Peyer's patch (tissue), 4 donors: ENCODE measurements at regions not wholly inside any gene's neighbourhood (a gene's known extent, or its start where the extent isn't known, plus 50 kb on each side); places are given as distances from the start of the nearest gene placed in this dataset.

Experiments
- DNase-seq, 3 donors: peaks; one replicate each; pipeline ENCODE4 v3.0.0-alpha.2; 2017 to 2019
- H3K27ac ChIP-seq, 4 donors: fragments of 200-600 bp; sonication (generic); one replicate each; pipeline ENCODE4 v1.5.1; 2016 to 2019
- H3K27me3 ChIP-seq, 2 donors: fragments of 200-600 bp; sonication (generic); one replicate each; pipeline ENCODE4 v1.5.1; 2019
- H3K36me3 ChIP-seq, 3 donors: fragments of 200-600 bp; sonication (generic); one replicate each; pipeline ENCODE4 v1.5.1; 2016 to 2019
- H3K4me1 ChIP-seq, 4 donors: fragments of 200-600 bp; sonication (generic); one replicate each; pipeline ENCODE4 v1.5.1; 2016 to 2019
- H3K4me3 ChIP-seq, 4 donors: fragments of 200-600 bp; sonication (generic); 1 replicate in 3 of 4; 2 replicates in 1 of 4; pipeline ENCODE4 v1.5.1; 2016 to 2019; ENCODE audit warnings: mild to moderate bottlenecking in 1 of 4
- H3K9me3 ChIP-seq, 4 donors: fragments of 200-600 bp; sonication (generic); one replicate each; pipeline ENCODE4 v1.5.1; 2016 to 2019; ENCODE audit warnings: mild to moderate bottlenecking in 1 of 4
- POLR2A ChIP-seq, 2 donors: fragments of 450-650 bp; IDR thresholded peaks; one replicate each; pipeline ENCODE4 v1.5.1; 2017; ENCODE audit warnings: antibody characterized with exemption in 2 of 2, mild to moderate bottlenecking in 2 of 2, moderate library complexity in 2 of 2
- TF ChIP-seq, protein P1 (sequence below), 6 experiments: fragments of 450-650 bp in 4 of 6; fragments of 200-600 bp in 2 of 6; sonication (generic) in 1 of 6; IDR thresholded peaks; one replicate each; pipeline ENCODE4 v1.5.1; 2017 to 2019; ENCODE audit warnings: antibody characterized with exemption in 6 of 6, mild to moderate bottlenecking in 3 of 6, moderate library complexity in 1 of 6

DNA sequence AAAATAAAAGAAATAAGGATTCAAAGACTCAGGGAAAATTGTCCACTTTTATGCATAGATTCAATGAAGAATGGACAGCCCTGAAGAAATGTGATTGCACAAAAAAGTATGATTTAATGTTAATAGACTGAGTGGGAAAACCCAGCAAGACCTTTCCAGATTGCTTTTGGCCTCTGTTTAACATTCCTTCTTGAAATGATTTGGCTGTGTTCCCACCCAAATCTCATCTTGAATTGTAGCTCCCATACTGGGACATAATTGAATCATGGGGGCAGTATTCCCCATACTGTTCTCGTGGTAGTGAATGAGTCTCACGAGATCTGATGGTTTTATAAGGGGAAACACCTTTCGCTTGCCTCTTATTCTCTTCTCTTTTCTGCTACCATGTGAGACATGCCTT, 1316.9 kb upstream of the SEL1L start:
- no peak for DNase-seq
- Histone ChIP-seq H3K4me3 (no peak overlapping the region), H3K27ac (no peak overlapping the region), H3K9me3 (no peaks in the 10 kb centered on the region), H3K27me3 (no peaks in the 10 kb centered on the region), H3K36me3 (no peaks in the 10 kb centered on the region), H3K4me1 (no peaks in the 10 kb centered on the region)
- TF ChIP-seq, protein P1, sequence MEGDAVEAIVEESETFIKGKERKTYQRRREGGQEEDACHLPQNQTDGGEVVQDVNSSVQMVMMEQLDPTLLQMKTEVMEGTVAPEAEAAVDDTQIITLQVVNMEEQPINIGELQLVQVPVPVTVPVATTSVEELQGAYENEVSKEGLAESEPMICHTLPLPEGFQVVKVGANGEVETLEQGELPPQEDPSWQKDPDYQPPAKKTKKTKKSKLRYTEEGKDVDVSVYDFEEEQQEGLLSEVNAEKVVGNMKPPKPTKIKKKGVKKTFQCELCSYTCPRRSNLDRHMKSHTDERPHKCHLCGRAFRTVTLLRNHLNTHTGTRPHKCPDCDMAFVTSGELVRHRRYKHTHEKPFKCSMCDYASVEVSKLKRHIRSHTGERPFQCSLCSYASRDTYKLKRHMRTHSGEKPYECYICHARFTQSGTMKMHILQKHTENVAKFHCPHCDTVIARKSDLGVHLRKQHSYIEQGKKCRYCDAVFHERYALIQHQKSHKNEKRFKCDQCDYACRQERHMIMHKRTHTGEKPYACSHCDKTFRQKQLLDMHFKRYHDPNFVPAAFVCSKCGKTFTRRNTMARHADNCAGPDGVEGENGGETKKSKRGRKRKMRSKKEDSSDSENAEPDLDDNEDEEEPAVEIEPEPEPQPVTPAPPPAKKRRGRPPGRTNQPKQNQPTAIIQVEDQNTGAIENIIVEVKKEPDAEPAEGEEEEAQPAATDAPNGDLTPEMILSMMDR (IDR thresholded peaks at IDR 0.05) = no peak
- TF ChIP-seq POLR2A (IDR thresholded peaks at IDR 0.05) = no peak

DNA sequence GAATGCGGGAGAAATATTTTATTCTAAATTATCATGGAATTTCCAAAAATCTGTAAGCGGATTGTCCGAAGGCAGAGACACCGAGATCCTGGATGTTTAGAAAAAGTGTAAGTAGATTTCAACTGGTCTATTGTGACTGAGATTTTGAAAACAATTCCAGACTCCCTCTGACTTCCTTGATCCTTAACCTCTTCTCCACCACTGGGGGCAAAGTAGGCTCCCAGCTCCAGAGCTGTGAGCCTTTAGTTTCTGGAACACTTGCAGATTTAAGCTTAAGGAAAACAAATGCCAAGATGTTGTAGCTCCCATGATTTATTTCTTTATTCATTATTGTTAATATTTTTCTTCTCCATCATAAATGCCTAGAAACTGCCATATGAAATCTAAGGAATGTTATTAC, 1320.5 kb upstream of the SEL1L start:
- Histone ChIP-seq H3K36me3 (no peaks in the 10 kb centered on the region), H3K27ac (no peak overlapping the region), H3K4me1 (no peaks in the 10 kb centered on the region), H3K27me3 (no peaks in the 10 kb centered on the region), H3K9me3 (no peaks in the 10 kb centered on the region), H3K4me3 (no peak overlapping the region)
- TF ChIP-seq, protein P1 (IDR thresholded peaks at IDR 0.05) = no peak
- no peak for TF ChIP-seq POLR2A (IDR thresholded peaks at IDR 0.05)
- DNase-seq = no peak

DNA sequence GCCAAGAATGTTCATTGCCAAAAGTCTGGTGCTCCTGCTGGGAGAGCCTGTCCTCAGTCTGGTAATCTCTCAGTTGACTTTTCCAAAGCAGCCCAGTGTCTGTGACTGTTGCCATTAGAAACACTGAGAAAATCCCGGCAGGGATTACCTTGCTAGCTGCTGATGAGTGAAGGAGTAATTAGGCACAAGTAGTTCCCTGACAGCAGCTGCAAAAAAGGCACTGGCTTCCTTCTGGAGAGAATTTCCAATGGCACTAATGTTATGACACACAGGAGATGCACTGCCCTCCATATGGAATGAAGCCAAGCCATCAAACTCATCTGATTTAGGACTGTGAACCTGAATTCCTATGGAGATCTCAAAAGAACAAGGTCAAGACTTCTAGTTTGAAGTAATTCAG, 1321.2 kb upstream of the SEL1L start:
- H3K4me1 ChIP-seq = no peaks in the 10 kb centered on the region
- H3K4me3 ChIP-seq = no peak overlapping the region
- H3K27ac ChIP-seq = no peak overlapping the region
- H3K27me3 ChIP-seq = no peaks in the 10 kb centered on the region
- no peaks in the 10 kb centered on the region for H3K9me3 ChIP-seq
- no peak for TF ChIP-seq POLR2A (IDR thresholded peaks at IDR 0.05)
- TF ChIP-seq, protein P1 (IDR thresholded peaks at IDR 0.05) = no peak
- no peak for DNase-seq
- H3K36me3 ChIP-seq = no peaks in the 10 kb centered on the region

DNA sequence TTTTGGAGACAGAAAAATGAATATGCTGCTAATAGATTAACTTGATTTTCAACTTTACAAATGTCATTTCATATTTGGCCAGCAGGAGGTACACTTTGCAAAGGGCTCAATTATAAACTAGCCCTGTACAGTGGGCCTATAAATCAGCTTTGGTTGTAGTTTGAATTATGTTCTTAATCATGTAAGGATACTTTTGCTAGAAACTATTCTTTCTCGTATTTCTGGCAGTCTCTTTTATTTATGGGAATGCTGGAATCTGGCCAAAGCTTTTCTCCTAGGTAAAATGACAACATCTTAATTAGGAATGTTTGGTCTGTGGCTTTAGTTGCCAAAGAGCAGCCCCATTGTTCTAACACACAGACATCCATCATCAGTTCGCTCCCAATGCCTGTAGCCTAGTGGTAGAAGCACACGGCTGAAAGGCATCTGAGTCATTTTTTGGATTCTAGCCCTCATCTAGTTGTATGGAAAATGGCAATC, 1322.3 kb upstream of the SEL1L start:
- no peaks in the 10 kb centered on the region for H3K27me3 ChIP-seq
- no peaks in the 10 kb centered on the region for H3K4me1 ChIP-seq
- H3K27ac ChIP-seq = no peak overlapping the region
- H3K9me3 ChIP-seq = no peaks in the 10 kb centered on the region
- H3K36me3 ChIP-seq = no peaks in the 10 kb centered on the region
- TF ChIP-seq, protein P1 (IDR thresholded peaks at IDR 0.05) = no peak
- TF ChIP-seq POLR2A (IDR thresholded peaks at IDR 0.05) = no peak
- H3K4me3 ChIP-seq = no peak overlapping the region
- DNase-seq = no peak

DNA sequence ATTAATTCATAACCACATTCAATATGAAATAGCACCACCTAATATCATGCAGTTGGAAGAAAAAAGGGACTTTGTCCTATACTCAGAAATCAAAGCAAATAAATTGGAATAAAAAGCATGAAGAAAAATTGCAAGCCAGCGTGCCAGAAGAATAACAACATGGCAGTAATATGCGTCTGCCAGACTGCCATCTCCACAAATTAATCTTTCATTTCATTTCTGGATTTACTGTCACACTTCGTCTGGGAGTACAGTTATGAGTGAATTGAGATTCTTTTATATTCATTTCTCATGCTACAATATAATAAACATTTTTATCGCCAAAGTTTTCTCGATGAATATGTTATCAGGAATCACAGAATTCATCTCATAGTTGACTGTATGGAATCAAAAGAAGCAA, 1327.7 kb upstream of the SEL1L start:
- H3K27ac ChIP-seq = no peak overlapping the region
- no peaks in the 10 kb centered on the region for H3K27me3 ChIP-seq
- no peaks in the 10 kb centered on the region for H3K9me3 ChIP-seq
- DNase-seq = no peak
- TF ChIP-seq, protein P1 (IDR thresholded peaks at IDR 0.05) = no peak
- no peak for TF ChIP-seq POLR2A (IDR thresholded peaks at IDR 0.05)
- no peak overlapping the region for H3K4me3 ChIP-seq
- H3K36me3 ChIP-seq = no peaks in the 10 kb centered on the region
- H3K4me1 ChIP-seq = no peaks in the 10 kb centered on the region

DNA sequence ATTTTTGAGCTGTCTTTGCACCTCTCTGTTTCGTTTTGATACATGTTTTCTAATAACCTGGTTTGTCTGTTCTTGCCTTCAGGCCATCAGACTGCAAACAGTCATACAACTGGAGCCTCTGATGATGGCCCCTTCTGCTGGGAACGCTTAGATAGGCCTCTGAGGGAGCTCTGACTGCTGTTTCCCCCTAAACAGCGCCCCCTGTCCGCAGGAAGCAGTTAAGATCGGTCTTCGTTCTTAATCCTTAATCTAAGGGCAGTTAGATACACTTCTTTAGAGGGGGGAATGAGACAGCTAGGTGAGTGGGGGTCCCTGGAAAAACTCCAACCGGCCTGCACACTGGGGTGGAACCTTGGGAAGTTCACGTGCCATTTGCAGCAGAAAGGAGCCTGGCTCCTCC, 1338.8 kb upstream of the SEL1L start:
- H3K27ac ChIP-seq = no peak overlapping the region
- no peak for DNase-seq
- H3K4me1 ChIP-seq = no peaks in the 10 kb centered on the region
- no peak for TF ChIP-seq POLR2A (IDR thresholded peaks at IDR 0.05)
- TF ChIP-seq, protein P1 (IDR thresholded peaks at IDR 0.05) = no peak
- H3K36me3 ChIP-seq = no peaks in the 10 kb centered on the region
- peaks cover 0 to 3% (median 0%) of the 10 kb centered on the region in 4 donors for H3K9me3 ChIP-seq
- H3K27me3 ChIP-seq = no peaks in the 10 kb centered on the region
- H3K4me3 ChIP-seq = no peak overlapping the region
